ENCODE measurements at regions not wholly inside any gene's neighbourhood (a gene's known extent, or its start where the extent isn't known, plus 50 kb on each side); places are given as distances from the start of the nearest gene placed in this dataset.

- Histone ChIP-seq H3K27me3 (ENCODE audit: insufficient read depth) (no peaks in the 10 kb centered on the region), H3F3A (replicated peaks; ENCODE audit: low read depth) (no peaks in the 10 kb centered on the region), H3K9me2 (ENCODE audit: insufficient read depth) (peaks cover 1% of the 10 kb centered on the region; the same call in 1 of the 2 replicates), H3K27ac (ENCODE audit: low read depth) (no peak overlapping the region), H3K4me3 (no peak overlapping the region), H2AFZ (no peak overlapping the region), H3K36me3 (ENCODE audit: insufficient read depth) (no peaks in the 10 kb centered on the region), H3K4me2 (no peak overlapping the region), H3K4me1 (ENCODE audit: insufficient read depth) (no peaks in the 10 kb centered on the region), H3K79me2 (replicated peaks; ENCODE audit: insufficient read depth) (no peaks in the 10 kb centered on the region), H4K20me1 (replicated peaks; ENCODE audit: insufficient read depth) (no peaks in the 10 kb centered on the region)
- DNase-seq (ENCODE audit: low spot score): no peak
- no peak for ATAC-seq
- no peak for TF ChIP-seq EZH2 (IDR thresholded peaks at IDR 0.05; ENCODE audit: low read depth, unreplicated experiment)
- no peak for TF ChIP-seq REST (IDR thresholded peaks at IDR 0.05; ENCODE audit: unreplicated experiment)
- TF ChIP-seq NANOG (IDR thresholded peaks at IDR 0.05; ENCODE audit: borderline replicate concordance): no peak
- TF ChIP-seq CTCF (conservative IDR thresholded peaks at IDR 0.05; ENCODE audit: low read depth in 2 of 2): no peak
- no peak for TF ChIP-seq JUNB (IDR thresholded peaks at IDR 0.05; ENCODE audit: unreplicated experiment)
- no peak for TF ChIP-seq ZNF331 (CRISPR knock-in tag; IDR thresholded peaks at IDR 0.05; ENCODE audit: low read depth)
- no peak for TF ChIP-seq ZNF462 (CRISPR knock-in tag; IDR thresholded peaks at IDR 0.05)
- no peak for TF ChIP-seq STAT1 (IDR thresholded peaks at IDR 0.05; ENCODE audit: unreplicated experiment)
- TF ChIP-seq ETS1 (IDR thresholded peaks at IDR 0.05): no peak
- no peak for TF ChIP-seq EZH2phosphoT487 (IDR thresholded peaks at IDR 0.05; ENCODE audit: unreplicated experiment)
- no peak for TF ChIP-seq POLR2AphosphoS5 (IDR thresholded peaks at IDR 0.05; ENCODE audit: low read depth)
- no peak for TF ChIP-seq ZNF114 (CRISPR knock-in tag; IDR thresholded peaks at IDR 0.05)
- TF ChIP-seq CREB1 (CRISPR knock-in tag; IDR thresholded peaks at IDR 0.05; ENCODE audit: low read depth): no peak
- H3K36me3 Mint-ChIP-seq (ENCODE audit: low read depth): no peaks in the 10 kb centered on the region
- H3K4me3 Mint-ChIP-seq: no peak overlapping the region
- H3K27me3 Mint-ChIP-seq (ENCODE audit: insufficient read depth, low read depth, poor library complexity): no peaks in the 10 kb centered on the region
- no peaks in the 10 kb centered on the region; the same call in 2 of the 3 replicates for H3K9me3 Mint-ChIP-seq
- H3K27ac Mint-ChIP-seq: no peak overlapping the region
- H3K4me1 Mint-ChIP-seq: peaks cover 4% of the 10 kb centered on the region; the same call in 1 of the 3 replicates
Measured at GRCh38 chr12:25317553-25317952, 66.8 kb upstream of the KRAS start.

Measured in GM23338 (cell line).